ENCODE measurements at regions not wholly inside any gene's neighbourhood (a gene's known extent, or its start where the extent isn't known, plus 50 kb on each side); places are given as distances from the start of the nearest gene placed in this dataset.

DNA sequence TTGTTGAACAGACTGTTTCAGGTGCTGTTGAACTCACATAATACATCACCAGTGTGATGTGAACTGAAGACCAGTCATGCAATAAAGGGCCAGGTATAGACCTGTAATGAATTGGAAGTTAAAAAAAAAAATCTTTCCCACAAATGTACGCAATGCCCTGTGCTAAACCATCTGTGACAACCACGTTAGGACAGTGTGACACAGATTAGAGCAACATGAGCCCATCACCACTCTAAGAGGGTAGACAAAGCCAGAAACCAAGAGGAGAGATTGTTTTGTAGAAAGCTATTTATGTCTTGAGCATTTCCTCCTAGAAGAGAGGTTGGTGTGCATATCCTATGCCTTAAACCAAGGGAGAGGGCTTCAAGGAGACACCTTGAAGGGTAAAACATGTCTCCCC, 77.0 kb upstream of the BEND6 start:
- TF ChIP-seq, protein P1, sequence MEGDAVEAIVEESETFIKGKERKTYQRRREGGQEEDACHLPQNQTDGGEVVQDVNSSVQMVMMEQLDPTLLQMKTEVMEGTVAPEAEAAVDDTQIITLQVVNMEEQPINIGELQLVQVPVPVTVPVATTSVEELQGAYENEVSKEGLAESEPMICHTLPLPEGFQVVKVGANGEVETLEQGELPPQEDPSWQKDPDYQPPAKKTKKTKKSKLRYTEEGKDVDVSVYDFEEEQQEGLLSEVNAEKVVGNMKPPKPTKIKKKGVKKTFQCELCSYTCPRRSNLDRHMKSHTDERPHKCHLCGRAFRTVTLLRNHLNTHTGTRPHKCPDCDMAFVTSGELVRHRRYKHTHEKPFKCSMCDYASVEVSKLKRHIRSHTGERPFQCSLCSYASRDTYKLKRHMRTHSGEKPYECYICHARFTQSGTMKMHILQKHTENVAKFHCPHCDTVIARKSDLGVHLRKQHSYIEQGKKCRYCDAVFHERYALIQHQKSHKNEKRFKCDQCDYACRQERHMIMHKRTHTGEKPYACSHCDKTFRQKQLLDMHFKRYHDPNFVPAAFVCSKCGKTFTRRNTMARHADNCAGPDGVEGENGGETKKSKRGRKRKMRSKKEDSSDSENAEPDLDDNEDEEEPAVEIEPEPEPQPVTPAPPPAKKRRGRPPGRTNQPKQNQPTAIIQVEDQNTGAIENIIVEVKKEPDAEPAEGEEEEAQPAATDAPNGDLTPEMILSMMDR (IDR thresholded peaks at IDR 0.05): no peak
- no peak for TF ChIP-seq EP300 (IDR thresholded peaks at IDR 0.05)
